Lower lobe of right lung (tissue), 2 donors: ENCODE measurements at regions not wholly inside any gene's neighbourhood (a gene's known extent, or its start where the extent isn't known, plus 50 kb on each side); places are given as distances from the start of the nearest gene placed in this dataset.
"Not testable (repeated sequence)": the region's sequence is repeated elsewhere in the genome, so short reads cannot be mapped to it uniquely, and the experiment has no call there.

ENCODE experiments used
- ATAC-seq, 2 donors: fragments of 200-7000 bp; cut with Tn5 transposase; one replicate each; pipeline ENCODE4 v1.9.1; 2020 to 2022; ENCODE audit warnings: mild to moderate bottlenecking in 2 of 2, moderate library complexity in 2 of 2
- DNase-seq: peaks from one replicate; pipeline ENCODE4 v3.0.0-alpha.2; 2020
- H3K27ac ChIP-seq: fragments of 200-600 bp; one replicate; pipeline ENCODE4 v1.8.0; 2022
- H3K27me3 ChIP-seq: fragments of 200-600 bp; one replicate; pipeline ENCODE4 v1.8.0; 2022; ENCODE audit warnings: low read depth
- H3K36me3 ChIP-seq: fragments of 200-600 bp; one replicate; pipeline ENCODE4 v1.8.0; 2022; ENCODE audit warnings: mild to moderate bottlenecking
- H3K4me1 ChIP-seq: fragments of 200-600 bp; one replicate; pipeline ENCODE4 v1.8.0; 2022
- H3K4me3 ChIP-seq: fragments of 200-600 bp; one replicate; pipeline ENCODE4 v1.8.0; 2022; ENCODE audit warnings: mild to moderate bottlenecking
- H3K9me3 ChIP-seq: fragments of 200-600 bp; one replicate; pipeline ENCODE4 v1.8.0; 2022
- CTCF ChIP-seq: fragments of 200-600 bp; IDR thresholded peaks from one replicate; pipeline ENCODE4 v1.8.0; 2022; ENCODE audit warnings: antibody characterized with exemption, mild to moderate bottlenecking
- intact Hi-C: fragments of 100-400 bp; cut with DNase I; formaldehyde crosslinking; loops from one replicate; pipeline ENCODE4 v1.11.0; 2022
- donor health status: DM: no; HTN: yes; CAD: no; lungs with severe emphysema.

- intact Hi-C loops: loop anchor here (10.0 kb wide), 1 partner anchor 148 kb away; no protein-coding TSS in a partner anchor
Measured at GRCh38 chr7:142636751-142637150, 112.5 kb upstream of the PRSS1 start.

DNA sequence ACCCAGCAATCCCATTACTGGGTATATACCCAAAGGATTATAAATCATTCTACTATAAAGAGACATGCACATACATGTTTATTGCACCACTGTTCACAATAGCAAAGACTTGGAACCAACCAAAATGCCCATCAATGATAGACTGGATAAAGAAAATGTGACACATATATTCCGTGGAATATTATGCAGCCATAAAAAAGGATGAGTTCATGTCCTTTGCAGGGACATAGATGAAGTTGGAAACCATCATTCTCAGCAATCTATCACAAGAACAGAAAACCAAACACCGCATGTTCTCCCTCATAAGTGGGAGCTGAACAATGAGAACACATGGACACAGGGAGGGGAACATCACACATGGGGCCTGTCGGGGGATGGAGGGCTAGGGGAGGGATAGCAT, 113.2 kb upstream of the PRSS1 start:
- ATAC-seq, H3K4me3 ChIP-seq, H3K36me3 ChIP-seq, H3K9me3 ChIP-seq, DNase-seq, H3K27ac ChIP-seq, H3K4me1 ChIP-seq: not testable (repeated sequence)
- H3K27me3 ChIP-seq: peaks cover 14% of the 10 kb centered on the region
- intact Hi-C loops: loop anchor here (10.0 kb wide), 1 partner anchor 149 kb away; no protein-coding TSS in a partner anchor

More at GRCh38 chr7:142636751-142637150, 112.5 kb upstream of the PRSS1 start:
- Histone ChIP-seq H3K27me3 (peaks cover 12% of the 10 kb centered on the region), H3K4me3 (no peak overlapping the region), H3K9me3 (no peaks in the 10 kb centered on the region), H3K36me3 (no peaks in the 10 kb centered on the region), H3K27ac (no peak overlapping the region), H3K4me1 (no peaks in the 10 kb centered on the region)
- ATAC-seq (no peak), DNase-seq (no peak)
- TF ChIP-seq CTCF: no peak

- no peaks in the 10 kb centered on the region for H3K9me3 ChIP-seq
- no peaks in the 10 kb centered on the region for H3K4me1 ChIP-seq
- H3K27me3 ChIP-seq: peaks cover 14% of the 10 kb centered on the region
- H3K4me3 ChIP-seq: no peak overlapping the region
- intact Hi-C loops: loop anchor here (10.0 kb wide), 1 partner anchor 152 kb away; no protein-coding TSS in a partner anchor
- no peaks in the 10 kb centered on the region for H3K36me3 ChIP-seq
- peak; percentile 51 for DNase-seq
- peak; percentile 87 to 88 for ATAC-seq
- H3K27ac ChIP-seq: no peak overlapping the region
- TF ChIP-seq CTCF: peak; percentile 78
Measured at GRCh38 chr7:142632271-142633134, 116.8 kb upstream of the PRSS1 start.

- H3K9me3 ChIP-seq: no peaks in the 10 kb centered on the region
- peaks cover 19% of the 10 kb centered on the region for H3K27me3 ChIP-seq
- no peak overlapping the region for H3K4me3 ChIP-seq
- DNase-seq (no peak), ATAC-seq (no peak)
- intact Hi-C loops: loop anchor here (10.0 kb wide), 1 partner anchor 155 kb away; no protein-coding TSS in a partner anchor
- H3K36me3 ChIP-seq: no peaks in the 10 kb centered on the region
- no peak overlapping the region for H3K27ac ChIP-seq
- H3K4me1 ChIP-seq: no peaks in the 10 kb centered on the region
- no peak for TF ChIP-seq CTCF
Measured at GRCh38 chr7:142629588-142630260, 119.5 kb upstream of the PRSS1 start.

DNA sequence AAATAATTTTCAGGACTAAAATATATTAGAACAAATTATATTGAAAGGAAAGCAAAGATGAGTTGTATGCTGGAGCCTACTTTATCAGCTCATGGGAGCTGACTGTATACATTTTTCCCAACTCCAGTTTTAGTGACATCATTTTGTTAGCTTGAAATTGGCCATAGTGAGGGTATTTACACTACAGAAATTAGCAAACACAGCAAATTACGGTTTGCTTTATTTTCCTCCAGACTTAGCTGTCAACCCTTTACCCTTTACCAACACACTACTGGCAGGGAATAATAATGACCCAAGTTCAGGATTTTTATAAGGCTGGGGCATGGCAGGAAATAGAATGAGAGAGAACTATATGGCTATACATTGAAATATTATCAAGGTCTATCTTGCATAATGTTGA, 120.3 kb upstream of the PRSS1 start:
- TF ChIP-seq CTCF: no peak
- no peak for DNase-seq
- no peaks in the 10 kb centered on the region for H3K4me1 ChIP-seq
- no peak for ATAC-seq
- H3K27me3 ChIP-seq: peaks cover 19% of the 10 kb centered on the region
- no peak overlapping the region for H3K4me3 ChIP-seq
- H3K9me3 ChIP-seq: no peaks in the 10 kb centered on the region
- no peak overlapping the region for H3K27ac ChIP-seq
- intact Hi-C loops: no loop called here
- no peaks in the 10 kb centered on the region for H3K36me3 ChIP-seq

GRCh38 chr7:142627223-142627622, 122.0 kb upstream of the PRSS1 start:
- H3K27ac ChIP-seq, H3K36me3 ChIP-seq, H3K4me3 ChIP-seq, H3K4me1 ChIP-seq, H3K9me3 ChIP-seq, DNase-seq, intact Hi-C loops, ATAC-seq: not testable (repeated sequence)
- H3K27me3 ChIP-seq: peaks cover 11% of the 10 kb centered on the region
